Omental fat pad (tissue), 3 donors: ENCODE measurements at regions not wholly inside any gene's neighbourhood (a gene's known extent, or its start where the extent isn't known, plus 50 kb on each side); places are given as distances from the start of the nearest gene placed in this dataset.

Experiments used
- ATAC-seq: fragments of 150-250 bp; one replicate; pipeline ENCODE4 v1.9.1; 2016; ENCODE audit warnings: mild to moderate bottlenecking, moderate library complexity; ENCODE audit not compliant: low FRiP score
- DNase-seq: peaks from one replicate; pipeline ENCODE4 v3.0.0-alpha.2; 2019; ENCODE audit warnings: low spot score
- CTCF ChIP-seq, 3 donors: fragments of 450-650 bp; IDR thresholded peaks; one replicate each; pipeline ENCODE4 v1.5.1; 2016 to 2017; ENCODE audit warnings: antibody characterized with exemption in 3 of 3, mild to moderate bottlenecking in 3 of 3, moderate library complexity in 2 of 3

- ATAC-seq (no peak), DNase-seq (no peak)
- TF ChIP-seq CTCF (IDR thresholded peaks at IDR 0.05), result no peak
These were observed 991.4 kb upstream of the SLIT2 start for GRCh38 chr4:19260346-19260745.

- DNase-seq (no peak), ATAC-seq (no peak)
- TF ChIP-seq CTCF (IDR thresholded peaks at IDR 0.05), result no peak
These were observed 991.8 kb upstream of the SLIT2 start for GRCh38 chr4:19259920-19260319.

GRCh38 chr4:19256823-19257222 is 994.9 kb upstream of the SLIT2 start:
- no peak for ATAC-seq
- TF ChIP-seq CTCF (IDR thresholded peaks at IDR 0.05), result no peak
- no peak for DNase-seq

GRCh38 chr4:19254486-19254885 is 997.2 kb upstream of the SLIT2 start:
- DNase-seq, result no peak
- ATAC-seq, result no peak
- TF ChIP-seq CTCF (IDR thresholded peaks at IDR 0.05), result no peak

GRCh38 chr4:19248023-19248422 is 1003.7 kb upstream of the SLIT2 start:
- ATAC-seq, result no peak
- no peak for DNase-seq
- no peak for TF ChIP-seq CTCF (IDR thresholded peaks at IDR 0.05)

GRCh38 chr4:19241895-19242294 is 1009.8 kb upstream of the SLIT2 start:
- TF ChIP-seq CTCF (IDR thresholded peaks at IDR 0.05), result no peak
- DNase-seq (no peak), ATAC-seq (no peak)

GRCh38 chr4:19239565-19239964 is 1012.1 kb upstream of the SLIT2 start:
- DNase-seq (no peak), ATAC-seq (no peak)
- no peak for TF ChIP-seq CTCF (IDR thresholded peaks at IDR 0.05)
